ENCODE measurements at regions not wholly inside any gene's neighbourhood (a gene's known extent, or its start where the extent isn't known, plus 50 kb on each side); places are given as distances from the start of the nearest gene placed in this dataset.

DNA sequence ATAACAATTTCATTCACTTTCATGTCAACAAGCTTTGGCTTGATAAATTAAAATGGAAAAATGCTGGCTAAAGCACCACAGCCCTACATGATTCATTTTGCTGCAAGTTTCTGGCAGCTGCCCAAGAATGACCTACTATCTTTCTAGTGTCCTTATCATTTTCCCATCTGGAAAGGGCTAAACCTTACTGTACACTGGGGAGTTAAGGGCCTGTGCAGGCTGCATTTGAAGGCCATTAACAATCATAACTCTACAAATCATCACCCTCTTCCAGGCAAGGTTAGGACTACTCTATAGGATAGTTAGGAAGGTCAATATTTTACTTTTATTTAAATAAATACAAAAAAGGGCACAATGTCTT, 579.7 kb upstream of the ZNF608 start:
- H3K27me3 Mint-ChIP-seq, result no peaks in the 10 kb centered on the region
- H3K36me3 Mint-ChIP-seq, result no peaks in the 10 kb centered on the region
- DNase-seq, result no peak
- H3K9me3 Mint-ChIP-seq, result peaks cover 10% of the 10 kb centered on the region
- no peaks in the 10 kb centered on the region for H3K4me1 Mint-ChIP-seq (ENCODE audit: low read depth)
- ChIA-PET POLR2A (no interaction called here), CTCF (no interaction called here)
- no peak overlapping the region for H3K27ac Mint-ChIP-seq
- intact Hi-C loops (cut with micrococcal nuclease), result no loop called here
- no peak overlapping the region for H3K4me3 Mint-ChIP-seq

DNA sequence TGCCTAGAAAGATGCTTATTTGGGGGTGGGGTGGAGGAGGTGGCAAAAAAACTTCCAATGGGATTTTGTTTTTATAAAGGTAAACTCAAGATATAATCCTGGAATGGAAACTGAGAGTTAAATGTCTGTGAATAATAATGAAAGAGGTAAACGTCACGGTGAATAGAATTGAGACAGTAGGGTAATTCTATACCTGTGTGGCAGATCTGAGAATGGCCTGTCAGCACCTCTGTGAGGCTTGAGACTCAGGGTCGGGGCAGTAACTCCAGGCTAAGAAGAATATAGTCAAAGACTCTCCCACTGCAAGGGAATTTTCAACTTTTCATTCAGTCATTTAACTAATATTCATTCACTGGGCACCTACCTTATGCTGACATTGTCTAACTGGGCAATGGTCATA, 581.2 kb upstream of the ZNF608 start:
- ChIA-PET POLR2A (no interaction called here), CTCF (no interaction called here)
- Mint-ChIP-seq H3K4me3 (no peak overlapping the region), H3K4me1 (ENCODE audit: low read depth) (no peaks in the 10 kb centered on the region), H3K27me3 (no peaks in the 10 kb centered on the region), H3K27ac (no peak overlapping the region), H3K36me3 (no peaks in the 10 kb centered on the region), H3K9me3 (peaks cover 8% of the 10 kb centered on the region)
- intact Hi-C loops (cut with micrococcal nuclease), result no loop called here
- DNase-seq, result no peak

DNA sequence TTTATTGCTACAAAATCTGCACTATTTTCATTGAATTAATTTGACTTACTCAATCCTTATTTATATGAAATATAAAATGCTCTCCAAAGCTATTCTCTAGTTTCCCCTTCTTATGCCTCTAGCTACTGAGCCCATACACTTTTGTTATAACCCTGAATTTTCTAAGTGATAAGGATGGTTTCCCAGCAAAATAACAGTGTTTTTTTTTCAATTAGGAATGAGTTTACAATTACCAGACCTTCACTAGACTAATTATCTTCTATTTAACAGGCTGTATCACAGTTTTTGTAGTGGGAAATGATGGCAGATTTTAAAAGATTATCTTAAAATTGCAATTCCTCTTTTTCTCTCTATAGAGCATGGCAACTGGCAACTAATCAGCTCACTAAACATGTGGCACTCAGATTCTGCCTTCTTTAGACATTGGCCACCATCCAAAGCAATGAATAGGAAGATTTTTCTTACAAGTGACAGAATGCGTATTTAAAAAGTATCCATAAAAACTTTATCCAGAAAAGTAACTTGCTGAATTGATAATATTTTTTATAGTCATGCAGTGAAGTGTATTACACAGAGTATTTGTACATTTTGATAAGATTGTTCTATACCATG, 585.7 kb upstream of the ZNF608 start:
- Mint-ChIP-seq H3K36me3 (no peaks in the 10 kb centered on the region), H3K27me3 (no peaks in the 10 kb centered on the region), H3K4me3 (no peak overlapping the region), H3K27ac (no peak overlapping the region), H3K9me3 (peaks cover 8% of the 10 kb centered on the region), H3K4me1 (ENCODE audit: low read depth) (no peaks in the 10 kb centered on the region)
- DNase-seq, result no peak
- ChIA-PET CTCF (no interaction called here), POLR2A (no interaction called here)
- intact Hi-C loops (cut with micrococcal nuclease), result no loop called here

DNA sequence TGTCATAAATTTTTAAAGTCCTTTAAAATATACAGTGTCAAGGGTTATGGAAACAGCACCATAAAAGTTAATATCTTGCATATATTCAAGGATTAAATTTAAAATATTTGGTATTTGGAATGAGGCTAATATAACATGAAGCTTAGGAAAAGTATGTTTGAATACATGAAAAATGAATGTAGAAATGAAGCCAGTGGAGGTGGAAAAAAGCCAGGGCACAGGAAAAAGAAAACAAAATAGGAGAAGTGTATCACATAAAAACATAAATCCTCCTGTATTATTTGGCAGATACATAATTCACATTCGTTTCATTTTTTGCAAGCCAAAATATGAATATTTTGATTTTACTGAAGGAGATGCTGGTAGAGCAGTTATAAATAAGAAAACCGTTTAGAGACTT, 587.0 kb upstream of the ZNF608 start:
- ChIA-PET POLR2A (no interaction called here), CTCF (no interaction called here)
- Mint-ChIP-seq H3K27ac (no peak overlapping the region), H3K4me1 (ENCODE audit: low read depth) (no peaks in the 10 kb centered on the region), H3K27me3 (no peaks in the 10 kb centered on the region), H3K9me3 (peaks cover 8% of the 10 kb centered on the region), H3K36me3 (no peaks in the 10 kb centered on the region), H3K4me3 (no peak overlapping the region)
- DNase-seq, result no peak
- intact Hi-C loops (cut with micrococcal nuclease), result no loop called here

DNA sequence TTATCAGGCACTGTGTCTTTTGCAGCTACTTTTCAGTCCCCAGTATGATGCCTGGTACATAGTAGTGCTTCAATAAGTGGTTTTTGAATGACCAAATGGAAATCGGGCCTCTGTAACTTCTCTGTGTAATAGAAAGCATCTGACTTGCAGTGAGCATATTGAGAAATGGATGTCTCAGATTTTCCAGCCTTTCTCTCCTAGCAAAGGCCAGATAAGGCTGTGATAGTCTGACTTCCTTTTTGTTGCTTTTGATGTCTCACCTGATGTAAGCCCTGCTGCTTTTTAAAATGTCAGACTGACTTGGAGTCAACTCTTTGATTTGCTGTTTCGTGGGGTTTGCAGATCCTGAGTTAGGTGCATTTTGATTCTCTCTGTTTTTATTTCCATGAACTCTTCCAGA, 590.0 kb upstream of the ZNF608 start:
- H3K27ac Mint-ChIP-seq, result no peak overlapping the region
- ChIA-PET POLR2A (no interaction called here), CTCF (no interaction called here)
- H3K4me1 Mint-ChIP-seq (ENCODE audit: low read depth), result no peaks in the 10 kb centered on the region
- DNase-seq, result no peak
- H3K9me3 Mint-ChIP-seq, result peaks cover 1% of the 10 kb centered on the region
- H3K27me3 Mint-ChIP-seq, result no peaks in the 10 kb centered on the region
- intact Hi-C loops (cut with micrococcal nuclease), result no loop called here
- H3K4me3 Mint-ChIP-seq, result no peak overlapping the region
- H3K36me3 Mint-ChIP-seq, result no peaks in the 10 kb centered on the region

DNA sequence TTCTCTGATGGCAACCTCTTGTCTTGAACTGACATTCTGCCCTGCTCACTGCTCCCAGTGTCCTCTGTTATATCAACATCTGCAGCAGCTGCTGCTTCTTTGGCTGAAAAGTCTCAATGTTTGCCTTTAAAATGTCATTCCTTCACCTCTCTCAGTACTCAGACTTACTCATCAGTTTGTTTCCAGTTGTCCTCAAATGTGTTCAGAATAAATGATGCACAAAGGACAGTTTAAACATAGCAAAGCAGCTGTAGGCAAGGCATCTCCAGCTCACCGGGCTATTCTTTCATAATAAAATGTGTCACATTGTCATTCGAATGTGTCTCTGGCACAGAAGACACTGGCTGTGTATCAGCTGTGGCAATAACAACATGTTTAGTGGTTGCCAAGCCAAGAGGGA, 590.9 kb upstream of the ZNF608 start:
- intact Hi-C loops (cut with micrococcal nuclease), result no loop called here
- POLR2A ChIA-PET, result no interaction called here
- Mint-ChIP-seq H3K4me3 (no peak overlapping the region), H3K4me1 (ENCODE audit: low read depth) (no peaks in the 10 kb centered on the region), H3K27ac (no peak overlapping the region), H3K9me3 (peaks cover 2% of the 10 kb centered on the region), H3K27me3 (no peaks in the 10 kb centered on the region), H3K36me3 (no peaks in the 10 kb centered on the region)
- CTCF ChIA-PET, result no interaction called here
- no peak for DNase-seq

DNA sequence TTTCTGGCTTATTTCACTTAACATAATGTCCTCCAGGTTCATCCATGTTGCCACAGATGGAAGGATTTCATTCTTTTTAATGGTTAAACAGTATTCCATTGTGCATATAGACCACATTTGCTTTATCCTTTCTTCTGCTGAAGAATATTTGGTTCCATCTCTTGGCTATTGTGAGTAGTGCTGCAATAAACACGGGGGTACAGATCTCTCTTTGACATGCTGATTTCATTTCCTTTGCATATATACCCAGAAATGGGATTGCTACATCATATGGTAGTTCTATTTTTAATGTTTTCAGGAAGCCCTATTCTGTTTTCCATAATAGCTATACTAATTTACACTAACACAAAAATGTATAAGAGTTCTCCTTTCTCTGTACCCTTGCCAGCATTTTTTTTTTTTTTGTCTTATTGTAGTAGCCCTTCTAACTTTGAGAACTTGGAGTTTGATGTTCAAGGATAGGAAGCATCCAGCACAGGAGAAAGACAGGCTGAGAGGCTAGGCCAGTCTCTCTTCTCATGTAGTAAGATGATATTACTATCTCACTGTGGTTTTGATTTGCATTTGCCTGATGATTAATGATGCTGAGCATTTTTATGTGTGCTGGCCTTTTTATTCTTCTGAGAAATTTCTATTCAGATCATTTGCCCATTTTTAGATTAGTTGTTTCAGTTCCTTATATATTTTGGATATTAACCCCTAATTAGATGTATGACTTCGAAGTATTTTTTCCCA, 592.2 kb upstream of the ZNF608 start:
- DNase-seq, result no peak
- Mint-ChIP-seq H3K4me3 (no peak overlapping the region), H3K9me3 (peaks cover 7% of the 10 kb centered on the region), H3K36me3 (no peaks in the 10 kb centered on the region), H3K4me1 (ENCODE audit: low read depth) (no peaks in the 10 kb centered on the region), H3K27ac (no peak overlapping the region), H3K27me3 (no peaks in the 10 kb centered on the region)
- POLR2A ChIA-PET, result no interaction called here
- CTCF ChIA-PET, result no interaction called here
- intact Hi-C loops (cut with micrococcal nuclease), result no loop called here

DNA sequence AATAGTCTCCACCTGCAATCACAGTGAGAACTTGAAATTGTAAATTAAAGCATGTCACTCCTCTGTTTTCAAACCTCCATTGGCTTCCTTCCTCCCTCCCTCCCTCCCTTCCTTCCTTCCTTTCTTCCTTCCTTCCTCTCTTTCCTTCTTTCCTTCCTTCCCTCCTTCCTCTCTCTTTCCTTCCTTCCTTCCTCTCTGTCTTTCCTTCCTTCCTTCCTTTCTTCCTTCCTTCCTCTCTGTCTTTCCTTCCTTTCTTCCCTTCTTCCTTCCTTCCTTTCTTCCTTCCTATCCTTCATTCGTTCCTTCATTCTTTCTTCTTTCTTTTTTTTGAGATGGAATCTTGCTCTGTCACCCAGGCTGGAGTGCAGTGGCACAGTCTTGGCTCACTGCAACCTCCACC, 595.0 kb upstream of the ZNF608 start:
- no peak for DNase-seq
- Mint-ChIP-seq H3K4me3 (no peak overlapping the region), H3K27me3 (no peaks in the 10 kb centered on the region), H3K27ac (no peak overlapping the region), H3K4me1 (ENCODE audit: low read depth) (no peaks in the 10 kb centered on the region), H3K36me3 (no peaks in the 10 kb centered on the region), H3K9me3 (peaks cover 7% of the 10 kb centered on the region)
- intact Hi-C loops (cut with micrococcal nuclease), result no loop called here
- POLR2A ChIA-PET, result no interaction called here
- CTCF ChIA-PET, result no interaction called here

DNA sequence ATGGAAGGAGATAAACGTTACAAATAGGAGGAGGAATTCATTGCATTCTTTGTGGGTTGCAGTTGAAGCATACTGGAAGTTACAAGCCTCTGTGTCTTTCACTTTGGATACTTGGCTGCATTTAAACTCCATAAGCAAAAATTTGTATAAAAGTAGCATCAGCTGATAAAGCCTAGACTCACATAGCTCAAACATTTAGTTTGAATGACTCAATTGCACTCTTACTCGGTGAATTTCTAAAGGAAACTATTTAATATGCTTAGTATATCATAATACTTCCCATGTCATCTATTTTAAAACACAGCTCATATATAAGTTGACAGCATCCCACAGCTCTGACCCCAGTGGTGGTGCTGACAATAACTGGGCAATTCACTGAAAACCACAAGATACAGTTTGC, 596.6 kb upstream of the ZNF608 start:
- H3K4me3 Mint-ChIP-seq, result no peak overlapping the region
- ChIA-PET POLR2A (no interaction called here), CTCF (no interaction called here)
- no peak overlapping the region for H3K27ac Mint-ChIP-seq
- no peak for DNase-seq
- no peaks in the 10 kb centered on the region for H3K27me3 Mint-ChIP-seq
- H3K36me3 Mint-ChIP-seq, result no peaks in the 10 kb centered on the region
- H3K4me1 Mint-ChIP-seq (ENCODE audit: low read depth), result no peaks in the 10 kb centered on the region
- intact Hi-C loops (cut with micrococcal nuclease), result no loop called here
- H3K9me3 Mint-ChIP-seq, result peaks cover 11% of the 10 kb centered on the region

DNA sequence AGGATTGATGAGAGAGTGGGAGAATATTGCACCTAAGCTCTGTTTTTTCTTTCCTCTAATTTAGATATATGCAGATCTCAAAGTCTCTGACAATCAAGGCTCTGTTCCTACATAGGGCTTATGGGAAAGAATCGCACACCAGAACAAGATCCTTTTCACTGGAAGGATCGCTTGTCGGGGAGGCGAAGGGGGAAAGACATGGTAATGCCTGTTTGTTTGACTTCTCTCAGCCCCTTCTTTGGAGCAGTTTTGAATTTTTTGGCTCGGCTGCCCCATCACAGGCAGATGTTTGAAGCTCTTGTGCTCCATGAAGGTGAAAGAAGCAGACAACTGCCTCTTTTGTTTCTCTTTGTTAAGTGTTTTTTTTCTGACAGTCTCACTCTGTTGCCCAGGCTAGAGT, 599.9 kb upstream of the ZNF608 start:
- no peak for DNase-seq
- H3K27ac Mint-ChIP-seq, result no peak overlapping the region
- no peaks in the 10 kb centered on the region for H3K27me3 Mint-ChIP-seq
- ChIA-PET CTCF (no interaction called here), POLR2A (no interaction called here)
- H3K4me1 Mint-ChIP-seq (ENCODE audit: low read depth), result no peaks in the 10 kb centered on the region
- no peaks in the 10 kb centered on the region for H3K36me3 Mint-ChIP-seq
- H3K4me3 Mint-ChIP-seq, result no peak overlapping the region
- peaks cover 17% of the 10 kb centered on the region for H3K9me3 Mint-ChIP-seq
- intact Hi-C loops (cut with micrococcal nuclease), result no loop called here

DNA sequence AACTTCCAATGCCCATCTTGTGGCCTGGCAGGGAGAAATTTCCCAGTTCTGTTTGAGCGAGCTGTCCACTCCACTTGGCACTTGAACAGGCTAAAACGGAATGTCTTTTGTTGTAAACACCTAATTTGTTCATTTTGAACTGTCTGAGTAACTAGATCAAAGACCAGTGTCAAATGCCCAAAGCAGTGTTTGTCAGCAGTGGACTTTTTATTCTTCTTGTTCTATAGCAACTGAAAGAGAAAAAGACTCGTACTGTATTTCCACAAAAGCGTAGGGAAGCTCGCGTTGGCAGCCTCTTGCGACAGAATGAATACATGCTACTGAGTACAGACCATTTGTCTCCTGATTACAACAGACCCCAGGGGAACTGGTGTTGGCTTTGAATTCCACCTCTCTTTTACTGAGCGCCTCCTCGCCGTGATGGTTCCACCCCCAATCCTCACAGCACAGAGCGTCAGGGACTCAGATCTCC, 601.8 kb upstream of the ZNF608 start:
- H3K27me3 Mint-ChIP-seq, result no peaks in the 10 kb centered on the region
- no peak for DNase-seq
- no peaks in the 10 kb centered on the region for H3K36me3 Mint-ChIP-seq
- POLR2A ChIA-PET, result no interaction called here
- CTCF ChIA-PET, result no interaction called here
- peaks cover 18% of the 10 kb centered on the region for H3K9me3 Mint-ChIP-seq
- H3K4me3 Mint-ChIP-seq, result no peak overlapping the region
- intact Hi-C loops (cut with micrococcal nuclease), result no loop called here
- H3K4me1 Mint-ChIP-seq (ENCODE audit: low read depth), result no peaks in the 10 kb centered on the region
- no peak overlapping the region for H3K27ac Mint-ChIP-seq

DNA sequence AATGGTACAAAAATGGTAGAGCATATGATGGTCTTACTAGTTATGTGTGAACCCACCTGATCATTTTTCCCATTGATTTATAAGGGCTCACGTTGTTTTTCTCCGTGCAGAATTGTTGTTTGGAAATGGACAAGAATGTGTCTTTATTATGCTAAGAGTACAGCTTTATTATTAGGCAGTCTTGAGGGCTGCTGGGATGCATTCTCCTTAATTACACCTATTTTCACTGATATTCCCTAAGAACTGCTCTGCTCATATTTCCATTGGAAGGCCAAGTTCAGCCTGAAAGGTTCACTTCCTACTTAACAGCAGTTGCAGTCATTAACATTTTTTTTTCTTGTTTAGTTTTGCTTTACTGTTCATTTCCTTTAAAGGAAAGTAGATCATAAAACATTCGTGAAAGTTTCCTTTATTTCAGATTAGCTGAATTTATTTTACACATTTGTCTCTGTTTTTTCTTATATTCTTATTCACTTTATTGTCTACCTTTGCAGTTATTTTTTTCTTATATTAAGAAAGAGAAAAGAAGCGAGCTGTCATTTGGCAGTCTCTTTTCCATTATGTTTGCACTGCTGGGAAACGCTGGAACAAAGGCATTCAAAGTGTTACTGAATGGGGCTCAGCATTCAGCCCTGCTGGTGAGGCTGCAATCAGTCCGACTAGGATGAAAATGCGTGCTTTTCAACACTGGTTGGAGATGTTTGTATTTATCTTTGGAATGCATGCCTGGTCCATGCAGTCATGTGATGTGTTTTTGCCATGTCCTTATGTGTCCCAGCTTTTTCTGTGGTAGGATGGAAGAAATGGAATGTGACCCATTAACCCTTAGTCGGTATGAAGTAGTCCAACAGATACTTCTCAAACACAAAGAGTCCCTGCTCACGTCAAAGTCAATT, 602.7 kb upstream of the ZNF608 start:
- no peaks in the 10 kb centered on the region for H3K4me1 Mint-ChIP-seq (ENCODE audit: low read depth)
- H3K9me3 Mint-ChIP-seq, result peaks cover 20% of the 10 kb centered on the region
- no peak for DNase-seq
- H3K27ac Mint-ChIP-seq, result no peak overlapping the region
- no peaks in the 10 kb centered on the region for H3K36me3 Mint-ChIP-seq
- H3K27me3 Mint-ChIP-seq, result no peaks in the 10 kb centered on the region
- ChIA-PET CTCF (no interaction called here), POLR2A (no interaction called here)
- intact Hi-C loops (cut with micrococcal nuclease), result no loop called here
- no peak overlapping the region for H3K4me3 Mint-ChIP-seq

DNA sequence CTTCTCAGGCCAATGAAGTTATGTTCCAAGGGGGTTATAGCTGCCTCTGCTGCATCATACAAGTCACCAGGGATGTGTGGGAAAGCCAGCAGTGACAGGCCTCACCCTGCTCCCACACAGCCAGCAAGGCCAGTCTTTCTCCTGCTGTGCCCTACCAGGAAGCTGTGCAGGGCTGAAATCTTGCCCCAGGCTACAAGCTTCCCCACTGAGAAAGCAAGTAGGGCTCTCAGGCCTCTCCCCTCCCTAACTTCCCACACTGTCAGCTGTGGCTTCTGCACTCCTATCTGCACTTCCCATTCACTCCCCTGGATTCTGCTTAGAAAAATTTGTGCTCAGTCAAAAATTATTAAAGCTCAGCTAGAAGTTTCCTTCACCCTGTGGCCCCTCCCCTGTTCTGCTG, 611.2 kb upstream of the ZNF608 start:
- no peak overlapping the region for H3K27ac Mint-ChIP-seq
- intact Hi-C loops (cut with micrococcal nuclease), result no loop called here
- H3K4me3 Mint-ChIP-seq, result no peak overlapping the region
- no peaks in the 10 kb centered on the region for H3K36me3 Mint-ChIP-seq
- no peaks in the 10 kb centered on the region for H3K4me1 Mint-ChIP-seq (ENCODE audit: low read depth)
- no peak for DNase-seq
- H3K27me3 Mint-ChIP-seq, result no peaks in the 10 kb centered on the region
- H3K9me3 Mint-ChIP-seq, result peaks cover 37% of the 10 kb centered on the region
- ChIA-PET POLR2A (no interaction called here), CTCF (no interaction called here)

Data from activated CD4-positive, alpha-beta memory T cell treated with anti-CD3 and anti-CD28 coated beads for 36 hours (primary cell).